ENCODE measurements at regions not wholly inside any gene's neighbourhood (a gene's known extent, or its start where the extent isn't known, plus 50 kb on each side); places are given as distances from the start of the nearest gene placed in this dataset.
A peak's percentile ranks its signal among the peaks of the same experiment; 100 is the strongest.

GRCh38 chr18:70454704-70455322 lies 166.0 kb downstream of the SOCS6 start:
- peak; percentile 20 to 47 (median 34) for DNase-seq (ENCODE audit: low read depth in 4 of 4, low spot score in 3 of 4)

- DNase-seq (ENCODE audit: low read depth in 4 of 4, low spot score in 3 of 4) = no peak
These were observed 164.4 kb downstream of the SOCS6 start for GRCh38 chr18:70453058-70453775.

DNA sequence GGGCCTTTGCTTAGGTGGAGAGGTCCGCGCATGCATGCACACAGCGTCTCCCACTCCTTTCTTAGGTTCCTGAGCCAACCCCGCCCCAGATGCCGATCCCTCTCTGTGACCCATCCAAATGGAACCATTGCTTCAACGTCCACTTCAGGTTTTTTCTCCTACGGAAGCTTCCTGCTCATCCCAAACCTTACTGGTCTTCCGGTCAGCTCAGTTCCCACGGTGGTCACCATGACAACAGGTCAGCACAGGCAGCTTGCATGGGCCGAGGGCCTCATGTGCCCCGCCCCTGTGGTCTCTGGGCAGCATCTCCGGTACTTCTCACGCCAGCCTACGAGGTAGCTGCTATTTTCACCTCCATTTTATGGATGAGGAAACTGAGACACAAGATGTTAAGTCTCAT lies 163.7 kb downstream of the SOCS6 start:
- DNase-seq (ENCODE audit: low read depth in 4 of 4, low spot score in 3 of 4) = no peak

DNA sequence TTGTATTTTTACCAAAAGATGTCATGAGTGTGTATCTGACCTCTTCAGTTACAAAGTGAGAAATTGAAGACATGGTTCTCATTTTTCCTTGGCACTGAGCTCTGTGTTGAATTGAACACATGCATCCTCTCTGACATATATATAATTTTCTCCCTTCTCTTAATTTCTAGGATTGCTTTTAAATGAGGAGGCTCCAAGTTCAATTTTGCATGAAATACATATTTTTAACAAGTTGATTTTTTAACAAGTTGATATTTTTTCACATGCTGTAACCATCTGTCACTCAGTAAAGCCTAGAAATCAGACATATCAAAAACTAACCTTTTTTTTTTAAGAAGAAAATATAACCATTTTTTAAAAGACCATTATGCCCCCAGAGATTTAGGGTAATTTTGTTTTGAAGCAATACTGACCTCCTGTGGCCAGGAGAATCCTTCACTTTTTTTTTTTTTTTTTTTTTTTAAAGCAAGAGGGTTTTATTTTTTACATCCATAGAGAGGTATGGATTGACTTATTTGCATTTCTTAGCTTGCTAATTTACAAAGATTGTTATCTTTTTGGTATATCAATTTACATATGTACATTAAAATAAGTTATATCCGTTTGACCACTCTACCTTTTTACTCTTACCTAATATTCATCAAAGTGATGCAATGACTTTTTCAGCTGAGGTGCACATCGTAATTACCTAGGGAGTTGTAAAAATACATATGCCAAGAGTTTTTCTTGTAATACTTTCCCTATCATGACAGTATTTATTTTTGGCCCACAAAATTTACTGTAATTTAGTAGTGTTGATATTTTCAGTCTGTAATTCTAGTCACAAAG lies 161.8 kb downstream of the SOCS6 start:
- DNase-seq (ENCODE audit: low read depth in 4 of 4, low spot score in 3 of 4) = no peak

DNA sequence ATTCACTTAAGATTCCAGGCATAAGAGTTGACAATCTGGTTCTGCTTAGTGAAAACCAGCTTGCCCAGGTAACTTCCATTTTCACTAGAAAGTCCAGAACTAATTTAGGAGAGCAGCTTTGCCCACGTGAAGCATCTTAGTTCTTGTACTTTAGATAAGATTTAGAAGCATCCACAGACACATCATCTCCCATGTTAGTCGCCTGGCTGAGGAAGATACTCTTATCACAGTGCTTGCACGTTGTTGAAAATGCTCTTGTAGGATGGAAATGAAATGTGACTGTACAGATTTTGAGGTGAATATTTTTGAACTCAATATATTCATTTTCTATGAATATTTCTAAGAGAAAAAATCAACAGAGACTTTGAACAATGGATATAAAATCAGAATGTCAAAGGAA lies 159.7 kb downstream of the SOCS6 start:
- DNase-seq (ENCODE audit: low read depth in 4 of 4, low spot score in 3 of 4) = no peak

- DNase-seq (ENCODE audit: low read depth in 4 of 4, low spot score in 3 of 4) = no peak
These were observed 157.2 kb downstream of the SOCS6 start for GRCh38 chr18:70446063-70446462.

GRCh38 chr18:70442933-70443332 lies 154.1 kb downstream of the SOCS6 start:
- DNase-seq (ENCODE audit: low read depth in 4 of 4, low spot score in 3 of 4) = no peak

GRCh38 chr18:70432804-70433400 lies 144.1 kb downstream of the SOCS6 start:
- DNase-seq (ENCODE audit: low read depth in 4 of 4, low spot score in 3 of 4) = no peak

DNA sequence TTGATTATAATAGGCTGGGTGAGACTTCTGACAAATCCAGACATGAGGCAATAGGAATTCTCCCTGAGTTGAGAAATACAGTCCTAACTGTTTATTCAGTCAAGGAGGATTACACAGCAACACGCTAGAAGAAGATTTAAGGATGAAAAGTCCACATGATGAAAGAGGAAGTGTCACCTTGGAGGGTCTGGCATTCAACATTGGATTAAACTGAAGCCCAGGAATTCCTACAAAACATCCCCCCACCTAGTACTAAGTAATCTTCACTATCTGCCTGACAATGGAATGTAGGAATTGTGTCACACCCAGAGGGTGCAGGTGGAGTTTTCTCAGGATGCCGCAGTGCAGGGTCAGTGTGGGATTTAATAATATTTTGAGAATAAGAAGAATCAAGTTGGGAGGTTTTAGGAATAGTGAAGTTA lies 142.4 kb downstream of the SOCS6 start:
- no peak for DNase-seq (ENCODE audit: low read depth in 4 of 4, low spot score in 3 of 4)

- DNase-seq (ENCODE audit: low read depth in 4 of 4, low spot score in 3 of 4) = no peak
These were observed 141.8 kb downstream of the SOCS6 start for GRCh38 chr18:70430501-70431173.

- DNase-seq (ENCODE audit: low read depth in 4 of 4, low spot score in 3 of 4) = no peak
These were observed 141.1 kb downstream of the SOCS6 start for GRCh38 chr18:70429847-70430500.

- DNase-seq (ENCODE audit: low read depth in 4 of 4, low spot score in 3 of 4) = no peak
These were observed 139.6 kb downstream of the SOCS6 start for GRCh38 chr18:70428439-70428838.

- no peak for DNase-seq (ENCODE audit: low read depth in 4 of 4, low spot score in 3 of 4)
These were observed 138.0 kb downstream of the SOCS6 start for GRCh38 chr18:70426818-70427217.

GRCh38 chr18:70425236-70425635 lies 136.4 kb downstream of the SOCS6 start:
- DNase-seq (ENCODE audit: low read depth in 4 of 4, low spot score in 3 of 4) = no peak

GRCh38 chr18:70423988-70424387 lies 135.1 kb downstream of the SOCS6 start:
- no peak for DNase-seq (ENCODE audit: low read depth in 4 of 4, low spot score in 3 of 4)

GRCh38 chr18:70423120-70423519 lies 134.3 kb downstream of the SOCS6 start:
- no peak for DNase-seq (ENCODE audit: low read depth in 4 of 4, low spot score in 3 of 4)

GRCh38 chr18:70422391-70422965 lies 133.6 kb downstream of the SOCS6 start:
- DNase-seq (ENCODE audit: low read depth in 4 of 4, low spot score in 3 of 4) = no peak

DNA sequence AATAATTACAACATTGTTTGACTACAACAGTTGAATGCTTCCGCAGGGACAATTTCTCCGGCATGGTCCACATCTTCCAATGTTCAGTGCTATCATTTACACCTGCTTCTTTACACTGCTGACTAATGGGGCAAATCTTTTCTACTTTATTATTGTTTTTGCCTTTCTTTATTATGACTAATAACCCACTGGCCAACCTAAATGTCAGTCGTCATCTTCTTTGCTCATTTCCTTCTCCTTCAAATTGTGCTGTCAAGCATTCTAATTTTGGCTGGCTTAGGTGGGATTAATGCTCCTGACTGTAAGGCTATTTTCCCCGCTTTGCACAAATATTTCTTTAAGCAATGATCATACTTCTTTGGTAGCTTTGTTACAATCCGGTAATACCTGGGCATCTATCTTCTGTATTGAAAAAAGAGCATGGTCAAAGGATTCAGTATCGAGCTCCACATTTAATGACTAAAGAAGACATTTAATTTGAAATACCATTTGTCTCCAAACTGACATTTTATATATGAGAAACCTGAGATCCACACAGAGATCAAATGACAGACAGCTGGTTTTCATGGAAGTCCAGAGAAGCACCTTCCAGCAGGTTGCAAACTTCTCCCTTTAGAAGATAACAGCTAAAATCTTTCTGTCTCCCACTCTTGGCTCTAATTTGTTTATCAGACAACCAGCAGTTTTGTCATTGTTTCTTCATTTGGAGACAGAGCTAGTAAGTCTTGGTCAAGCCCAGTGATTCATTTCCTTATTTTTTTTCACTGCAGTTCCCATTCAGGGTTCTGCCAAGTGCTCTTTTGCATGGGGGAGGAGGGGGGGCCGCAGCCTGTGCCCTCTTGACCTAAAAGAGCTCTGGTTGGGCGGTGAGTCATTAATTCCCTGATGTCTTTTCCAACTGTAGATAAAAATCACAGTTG lies 132.9 kb downstream of the SOCS6 start:
- DNase-seq (ENCODE audit: low read depth in 4 of 4, low spot score in 3 of 4) = peak in 1 of 4 donors; percentile 28
